Erythroblast (primary cell): ENCODE measurements at regions not wholly inside any gene's neighbourhood (a gene's known extent, or its start where the extent isn't known, plus 50 kb on each side); places are given as distances from the start of the nearest gene placed in this dataset.

ENCODE experiments used
- GATA1 ChIP-seq: IDR thresholded peaks from 2 replicates; pipeline ENCODE4 v1.6.1; 2011; ENCODE audit warnings: low read depth, mild to moderate bottlenecking, control low read depth, low read length, moderate library complexity
- POLR2A ChIP-seq: IDR thresholded peaks from 2 replicates; pipeline ENCODE4 v1.6.1; 2011; ENCODE audit warnings: mild to moderate bottlenecking, low read length

- TF ChIP-seq POLR2A (no peak), GATA1 (no peak)
These were observed 120.6 kb downstream of the NUF2 start for GRCh38 chr1:163442231-163442879.
